ENCODE measurements at regions not wholly inside any gene's neighbourhood (a gene's known extent, or its start where the extent isn't known, plus 50 kb on each side); places are given as distances from the start of the nearest gene placed in this dataset.

DNA sequence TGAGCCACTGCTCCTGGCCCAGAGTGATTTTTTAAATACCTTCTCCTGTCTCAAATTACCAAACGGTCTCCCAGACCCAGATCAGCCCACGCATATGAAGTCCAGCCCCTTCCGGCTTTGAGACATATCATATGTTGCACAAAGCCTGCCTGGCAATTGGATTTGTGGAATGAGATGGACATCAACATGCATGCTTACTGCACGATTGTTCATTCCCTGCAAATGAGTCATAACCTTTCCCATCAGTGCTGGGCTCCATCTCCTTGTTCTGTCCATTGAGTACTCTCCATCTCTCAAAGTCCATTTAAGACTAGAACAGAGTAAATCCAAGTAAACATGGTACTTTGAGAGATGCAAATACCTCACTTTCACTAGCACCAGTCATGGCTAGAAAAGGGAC, 612.2 kb upstream of the USP24 start:
- DNase-seq (ENCODE audit: low read depth in 2 of 2): no peak

DNA sequence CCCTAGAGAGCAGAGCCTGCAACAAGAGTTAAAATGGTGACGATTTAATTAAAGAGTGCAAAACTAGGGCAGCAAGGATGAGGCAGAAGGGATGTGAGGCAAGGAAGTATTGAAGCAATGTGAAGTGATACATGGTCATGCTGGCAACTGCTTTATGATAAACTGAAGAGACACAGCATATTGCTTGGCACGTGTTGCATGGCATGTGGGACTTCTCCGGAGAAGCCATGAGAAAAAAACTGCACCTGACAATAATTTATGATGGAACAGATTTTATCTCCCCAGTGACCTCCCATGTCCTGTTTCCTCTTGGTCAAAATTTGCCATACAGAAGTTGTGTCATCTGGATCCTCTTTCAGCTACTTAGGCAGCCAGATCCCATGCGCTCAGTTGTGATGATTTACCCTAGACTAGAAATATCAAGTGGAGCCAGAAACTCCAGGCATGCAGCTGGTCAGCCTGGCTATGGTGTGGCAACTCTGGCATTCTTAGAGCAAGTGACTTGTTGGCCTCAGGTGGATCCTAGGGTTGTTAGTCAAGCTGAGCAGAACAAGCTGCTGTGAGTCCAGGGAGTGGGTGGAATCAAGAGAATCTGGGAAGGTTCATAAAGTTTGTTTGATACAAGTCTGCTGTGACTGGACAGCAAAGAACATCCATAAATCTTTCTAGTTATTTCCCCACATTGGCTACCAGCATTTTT, 611.4 kb upstream of the USP24 start:
- no peak for DNase-seq (ENCODE audit: low read depth in 2 of 2)

- DNase-seq (ENCODE audit: low read depth in 2 of 2): no peak
Observed at GRCh38 chr1:55825461-55825860, 610.3 kb upstream of the USP24 start.

DNA sequence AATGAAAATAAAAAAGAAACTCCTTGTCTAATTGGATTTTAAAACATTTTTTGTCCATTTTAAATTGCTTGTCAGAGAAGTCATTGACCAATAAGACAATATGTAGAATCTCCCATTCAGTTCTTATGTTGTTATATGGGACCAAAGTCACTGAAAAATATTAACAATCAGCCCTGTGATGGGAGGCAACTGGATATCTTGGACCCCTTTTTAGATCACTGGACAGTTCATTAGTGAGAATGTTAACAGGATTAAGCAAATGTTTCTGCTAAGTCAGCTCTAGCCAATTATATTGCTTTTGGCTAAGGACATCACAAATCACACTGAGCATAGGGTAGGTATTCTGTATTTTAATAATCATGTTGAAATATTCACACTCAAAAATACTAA, 609.1 kb upstream of the USP24 start:
- DNase-seq (ENCODE audit: low read depth in 2 of 2): no peak

DNA sequence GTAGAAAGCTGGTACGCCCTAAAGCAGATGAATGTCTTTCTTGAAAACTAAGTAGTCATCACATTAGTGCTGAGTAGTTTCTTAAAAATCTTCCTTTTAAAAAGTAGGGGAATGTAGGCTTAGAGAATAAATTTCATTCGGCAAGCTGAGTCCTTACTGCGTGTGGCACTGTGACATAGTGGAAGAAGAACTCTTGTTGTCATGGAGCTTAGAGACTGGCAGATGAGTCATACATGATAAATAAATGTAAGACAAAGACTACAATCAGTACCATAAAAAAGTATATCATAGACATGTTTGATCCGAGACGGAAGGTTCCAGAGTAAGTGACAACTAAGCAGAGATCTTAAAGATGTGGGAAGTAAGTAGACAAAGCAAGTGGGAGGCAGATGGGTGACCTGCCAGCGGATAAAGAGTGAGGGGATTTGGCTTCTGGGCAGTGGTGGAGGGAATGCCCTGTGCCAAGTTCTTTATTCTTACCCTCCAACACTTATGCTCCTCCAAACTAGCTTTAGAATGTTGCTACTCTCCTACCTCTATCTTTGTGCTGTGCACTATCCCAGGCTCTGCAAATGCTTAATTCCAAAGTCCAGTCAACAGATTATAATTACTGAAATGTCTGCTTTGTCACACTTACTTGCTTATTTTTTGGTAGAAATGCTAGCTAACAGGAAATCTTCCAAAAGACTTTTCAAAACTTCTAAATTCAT, 608.5 kb upstream of the USP24 start:
- DNase-seq (ENCODE audit: low read depth in 2 of 2): no peak

DNA sequence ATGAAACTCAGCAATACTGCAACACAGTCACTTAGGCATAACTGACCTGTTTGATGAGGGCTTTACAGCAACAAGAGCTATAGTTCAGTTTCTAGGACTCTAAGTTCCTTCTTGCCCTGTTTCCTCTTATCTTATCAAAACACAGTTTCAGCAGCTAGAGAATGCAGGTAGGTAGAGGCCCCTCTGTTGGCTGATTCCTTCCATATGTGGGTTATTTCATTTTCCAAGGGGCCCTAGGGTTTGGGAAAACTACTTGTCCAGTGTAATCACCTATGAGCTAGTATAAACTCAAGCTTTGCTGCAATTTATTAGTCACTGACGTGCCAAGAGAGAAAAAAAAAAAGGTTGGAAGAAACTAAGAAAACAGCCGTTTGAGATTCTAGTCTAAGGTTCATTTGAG, 607.7 kb upstream of the USP24 start:
- no peak for DNase-seq (ENCODE audit: low read depth in 2 of 2)

- no peak for DNase-seq (ENCODE audit: low read depth in 2 of 2)
Observed at GRCh38 chr1:55821234-55821633, 606.1 kb upstream of the USP24 start.

DNA sequence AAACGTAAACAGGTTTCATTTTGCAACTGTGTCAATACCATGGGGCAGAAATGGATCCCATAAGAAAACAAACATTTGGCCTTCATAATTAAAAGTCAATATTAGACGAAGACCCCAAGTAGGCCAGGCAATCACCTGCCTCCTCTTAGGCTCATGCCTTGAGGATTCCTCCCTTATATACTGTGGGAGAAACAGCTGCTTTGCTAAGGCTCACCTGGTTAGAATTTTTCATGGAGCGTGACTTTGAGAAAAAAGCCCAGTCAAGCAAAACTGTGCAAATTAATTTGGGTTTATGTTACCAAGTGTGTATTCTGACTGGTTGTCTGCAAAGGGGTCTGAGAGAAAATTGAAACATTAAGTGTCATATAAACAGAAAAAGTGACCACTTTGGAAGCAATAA, 605.3 kb upstream of the USP24 start:
- no peak for DNase-seq (ENCODE audit: low read depth in 2 of 2)

GRCh38 chr1:55819011-55819410, 603.8 kb upstream of the USP24 start:
- no peak for DNase-seq (ENCODE audit: low read depth in 2 of 2)

DNA sequence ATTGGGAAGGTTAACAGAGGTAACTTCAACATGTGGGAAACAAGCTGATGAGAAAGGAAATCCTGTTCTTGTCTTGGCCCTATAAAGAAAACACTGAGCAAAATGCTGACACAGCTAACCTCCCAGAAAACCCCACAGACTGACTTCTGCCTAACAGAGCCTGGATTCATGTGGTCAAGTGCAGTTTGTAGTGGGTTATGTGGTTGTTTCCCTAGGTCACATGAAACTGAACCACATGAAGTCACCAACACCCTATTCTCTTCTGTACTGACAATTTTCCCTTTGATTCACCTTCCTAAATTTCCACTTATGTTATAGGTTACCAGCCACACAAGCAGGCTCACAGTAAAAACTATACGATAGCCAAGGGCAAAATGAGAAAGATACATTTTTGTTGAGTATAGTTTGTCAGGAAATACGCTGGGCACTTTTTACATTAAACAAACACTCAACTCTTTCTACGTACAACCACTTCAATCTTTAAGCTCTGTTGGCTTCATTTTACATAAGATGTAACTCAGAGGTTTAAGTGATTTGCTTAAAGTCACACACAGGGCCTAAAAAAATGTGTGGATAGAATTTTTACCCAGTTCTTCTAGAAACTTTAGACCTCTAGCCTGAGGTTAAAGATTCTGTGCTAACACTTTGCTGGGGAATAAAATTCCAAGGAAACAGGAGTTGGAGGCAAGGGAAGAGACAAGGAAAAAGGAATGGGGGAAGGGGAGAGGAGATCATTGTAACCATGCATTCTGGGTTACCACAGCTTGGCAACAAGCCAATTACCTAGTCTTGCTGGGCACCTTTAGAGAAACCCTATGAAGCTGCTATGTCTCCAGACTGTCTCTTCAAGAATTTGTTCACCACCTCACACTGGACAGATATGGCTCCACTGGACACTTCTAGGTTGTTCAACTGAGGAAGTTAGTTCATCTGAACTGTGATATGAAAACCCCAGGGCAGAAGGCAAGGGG, 601.6 kb upstream of the USP24 start:
- DNase-seq (ENCODE audit: low read depth in 2 of 2): no peak

DNA sequence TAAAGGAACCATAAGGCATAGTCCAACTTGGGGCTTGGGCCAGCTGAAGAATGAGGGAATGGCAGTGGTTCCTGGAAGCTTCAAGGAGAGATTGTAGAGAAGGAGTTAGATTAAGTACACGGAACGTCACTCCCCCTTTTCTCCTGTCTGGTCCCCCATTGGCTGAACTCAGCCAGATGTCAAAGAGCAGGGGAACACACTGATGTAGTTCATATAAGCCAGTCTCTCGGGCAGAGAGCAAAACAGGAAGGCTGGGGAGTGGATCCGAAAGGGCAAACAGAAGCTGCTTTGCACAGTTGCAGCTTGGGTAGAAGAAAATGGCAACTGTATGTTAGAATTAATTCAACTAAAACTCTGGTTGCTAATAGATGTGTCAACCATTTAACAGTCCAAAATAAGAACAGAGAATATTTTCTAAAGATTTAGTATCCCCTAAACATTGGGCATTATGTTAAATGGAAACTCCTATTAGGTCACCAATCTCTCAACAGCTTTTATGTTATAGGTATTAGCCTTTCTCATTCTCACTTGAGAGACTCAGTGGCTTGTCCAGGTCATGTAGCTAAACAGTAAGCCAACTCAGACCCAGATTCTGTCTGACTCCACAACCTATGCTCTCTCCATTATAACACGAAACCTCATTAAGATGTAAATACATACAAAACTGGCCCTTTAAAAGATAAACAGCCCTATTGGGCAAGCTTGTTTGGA, 600.7 kb upstream of the USP24 start:
- DNase-seq (ENCODE audit: low read depth in 2 of 2): no peak

GRCh38 chr1:55814967-55815366, 599.8 kb upstream of the USP24 start:
- no peak for DNase-seq (ENCODE audit: low read depth in 2 of 2)

DNA sequence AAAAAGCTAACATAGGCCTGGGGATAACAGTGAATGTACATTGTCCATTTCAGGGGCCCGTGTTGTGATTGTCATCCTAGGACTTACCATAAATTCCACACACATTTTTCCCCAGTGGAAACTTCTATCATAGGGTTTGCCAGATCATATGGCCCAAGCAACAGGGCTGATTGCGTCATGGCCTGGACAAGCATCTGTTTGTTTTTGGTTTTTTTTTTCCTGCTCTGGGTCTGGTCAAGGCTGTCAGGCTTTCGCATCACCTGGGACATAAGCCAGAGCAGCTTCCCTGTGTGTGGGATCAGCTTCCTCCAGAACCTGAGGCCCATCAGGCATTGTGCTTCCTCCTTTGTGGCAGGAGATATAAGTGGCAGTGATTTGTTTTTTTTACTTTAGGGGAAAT, 598.5 kb upstream of the USP24 start:
- no peak for DNase-seq (ENCODE audit: low read depth in 2 of 2)

GRCh38 chr1:55812281-55812680, 597.1 kb upstream of the USP24 start:
- DNase-seq (ENCODE audit: low read depth in 2 of 2): no peak

DNA sequence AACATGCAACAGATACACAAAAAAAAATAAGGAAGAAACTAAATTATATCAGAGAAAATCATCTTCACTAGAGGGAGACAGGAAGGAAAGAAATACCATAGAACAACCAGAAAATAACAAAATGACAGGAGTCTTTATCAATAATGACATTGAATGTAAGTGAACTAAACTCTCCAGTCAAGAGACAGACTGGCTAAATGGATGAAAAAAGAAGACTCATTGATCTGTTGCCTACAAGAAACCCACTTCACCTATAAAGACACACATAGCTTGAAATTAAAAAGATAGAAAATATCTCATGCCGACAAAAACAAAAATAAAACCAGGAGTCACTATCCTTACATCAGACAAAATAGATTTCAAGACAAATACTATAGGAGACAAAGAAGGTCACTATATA, 593.1 kb upstream of the USP24 start:
- DNase-seq (ENCODE audit: low read depth in 2 of 2): no peak

DNA sequence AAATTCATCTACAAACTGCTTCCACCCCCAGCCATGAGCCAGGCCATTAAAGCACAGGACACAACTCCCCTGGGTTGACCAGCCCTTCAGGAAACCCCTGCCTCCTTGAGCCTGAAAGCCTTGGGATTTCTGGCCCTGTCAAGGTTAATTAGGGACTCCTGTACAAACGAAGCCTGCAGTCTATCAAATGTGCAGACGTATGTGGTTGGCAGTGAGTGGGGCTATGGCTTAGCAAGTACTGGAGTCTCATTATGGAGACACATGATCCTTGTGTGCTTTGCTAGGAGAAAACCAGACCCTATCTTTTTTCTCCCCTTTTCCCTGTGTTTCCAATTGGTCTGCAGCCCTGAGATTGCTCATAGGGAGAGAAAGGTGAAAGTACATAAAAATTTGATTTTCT, 588.3 kb upstream of the USP24 start:
- no peak for DNase-seq (ENCODE audit: low read depth in 2 of 2)

DNA sequence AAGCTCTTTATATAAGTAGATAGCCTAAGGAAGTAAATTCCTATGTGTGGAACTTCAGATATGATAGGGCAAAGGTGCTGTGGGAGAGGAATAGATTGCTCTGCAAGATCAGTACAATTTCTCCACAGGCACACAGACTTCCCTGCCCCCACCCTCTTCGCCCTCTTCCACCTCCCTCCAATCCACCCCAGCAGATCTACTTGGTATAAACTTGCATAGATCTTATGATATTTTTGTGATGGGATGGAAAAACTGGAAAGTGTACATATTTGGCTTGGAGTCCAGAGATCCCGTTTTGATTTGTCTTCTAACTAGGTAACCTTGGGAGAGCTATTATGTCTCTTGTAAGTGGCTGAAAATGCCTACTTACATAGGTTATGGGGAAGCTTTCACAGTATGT, 586.3 kb upstream of the USP24 start:
- DNase-seq (ENCODE audit: low read depth in 2 of 2): no peak

DNA sequence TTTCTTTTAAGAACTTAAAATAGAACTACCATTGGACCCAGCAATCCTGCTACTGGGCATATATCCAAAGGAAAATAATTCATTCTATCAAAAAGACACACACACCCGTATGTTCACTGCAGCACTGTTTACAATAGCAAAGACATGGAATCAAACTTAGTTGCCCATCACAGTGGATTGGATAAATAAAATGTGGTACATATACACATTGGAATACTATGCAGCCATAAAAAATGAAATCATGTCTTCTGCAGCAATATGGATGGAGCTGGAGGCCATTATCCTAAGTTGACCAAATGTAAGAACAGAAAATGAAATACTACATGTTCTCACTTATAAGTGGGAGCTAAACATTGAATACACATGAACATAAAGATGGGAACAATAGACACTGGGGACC, 585.3 kb upstream of the USP24 start:
- DNase-seq (ENCODE audit: low read depth in 2 of 2): no peak

DNA sequence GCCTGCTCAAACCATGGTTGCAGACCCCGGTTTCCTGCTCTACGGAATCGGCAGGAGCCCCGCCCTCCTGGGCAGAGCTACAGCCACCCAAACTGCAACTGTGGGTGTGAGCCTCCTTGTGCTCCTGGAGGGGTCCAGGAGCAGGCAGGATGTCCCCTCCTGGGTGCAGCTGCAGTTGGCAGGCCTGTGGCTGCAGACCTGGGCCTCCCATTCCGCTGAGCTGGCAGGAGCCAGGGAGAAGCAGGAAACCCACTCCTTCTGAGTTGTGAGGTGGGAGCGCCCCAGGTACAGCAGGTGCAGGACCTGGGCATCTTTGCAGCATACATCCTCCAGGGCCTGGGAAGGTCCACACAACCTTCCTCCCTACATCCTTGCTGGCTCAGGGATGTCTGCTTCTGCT, 578.7 kb upstream of the USP24 start:
- no peak for DNase-seq (ENCODE audit: low read depth in 2 of 2)

DNA sequence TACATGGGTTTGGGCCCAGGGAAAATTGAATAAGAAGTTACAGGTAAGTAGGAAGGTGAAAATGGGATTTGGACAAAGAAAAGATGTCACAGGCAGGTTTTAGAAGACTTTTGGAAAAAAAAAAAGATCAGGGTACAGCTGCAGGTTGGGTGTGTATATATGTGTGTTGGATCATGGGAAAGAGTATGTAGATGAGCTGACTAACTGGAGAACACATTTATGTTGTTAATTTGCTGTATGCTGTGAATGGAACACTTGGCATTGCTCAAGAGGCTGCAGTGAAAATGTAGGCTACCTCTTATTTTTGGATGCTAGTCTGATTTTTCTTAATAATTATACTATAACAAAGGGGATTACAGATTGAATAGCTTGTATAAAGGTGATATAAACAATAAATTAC, 577.7 kb upstream of the USP24 start:
- no peak for DNase-seq (ENCODE audit: low read depth in 2 of 2)

DNA sequence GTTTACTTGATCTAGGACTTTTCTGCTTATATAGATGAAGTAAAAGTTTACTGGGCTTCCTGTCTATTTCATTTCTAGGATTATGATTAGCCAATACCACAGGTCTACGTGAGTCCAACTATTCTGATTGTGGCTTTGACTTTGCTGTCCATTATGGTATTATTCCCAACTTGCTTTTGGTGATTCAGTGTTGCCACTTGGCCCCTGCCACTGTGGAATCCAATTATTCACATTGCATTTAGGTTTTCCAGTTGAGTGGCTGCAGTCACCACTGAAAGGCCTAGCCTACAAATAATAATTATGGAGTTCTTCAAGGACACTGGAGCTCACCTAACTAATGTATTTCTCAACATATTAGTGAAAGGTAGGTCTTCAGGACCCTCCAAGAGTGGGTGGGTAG, 574.3 kb upstream of the USP24 start:
- no peak for DNase-seq (ENCODE audit: low read depth in 2 of 2)

DNA sequence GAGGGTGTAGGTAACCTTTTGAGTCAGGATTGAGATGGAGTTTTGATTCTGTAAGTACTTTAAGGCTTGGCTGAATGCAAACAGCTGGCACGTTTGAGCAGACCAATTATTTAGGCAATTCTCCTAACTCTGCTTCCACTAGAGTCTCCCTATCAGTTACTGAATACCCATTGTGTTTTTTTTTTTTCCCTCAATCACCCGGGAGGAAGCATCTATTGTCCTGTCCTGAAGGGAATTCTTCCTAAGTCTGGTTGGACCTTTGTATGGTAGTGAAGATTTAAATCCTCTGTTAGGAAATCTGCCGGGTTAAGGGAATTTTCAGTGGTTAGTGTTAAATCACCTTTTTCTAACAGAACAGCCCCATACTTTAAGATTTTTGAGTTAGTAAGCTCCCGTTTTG, 571.2 kb upstream of the USP24 start:
- DNase-seq (ENCODE audit: low read depth in 2 of 2): no peak
